ENCODE measurements at regions not wholly inside any gene's neighbourhood (a gene's known extent, or its start where the extent isn't known, plus 50 kb on each side); places are given as distances from the start of the nearest gene placed in this dataset.

DNA sequence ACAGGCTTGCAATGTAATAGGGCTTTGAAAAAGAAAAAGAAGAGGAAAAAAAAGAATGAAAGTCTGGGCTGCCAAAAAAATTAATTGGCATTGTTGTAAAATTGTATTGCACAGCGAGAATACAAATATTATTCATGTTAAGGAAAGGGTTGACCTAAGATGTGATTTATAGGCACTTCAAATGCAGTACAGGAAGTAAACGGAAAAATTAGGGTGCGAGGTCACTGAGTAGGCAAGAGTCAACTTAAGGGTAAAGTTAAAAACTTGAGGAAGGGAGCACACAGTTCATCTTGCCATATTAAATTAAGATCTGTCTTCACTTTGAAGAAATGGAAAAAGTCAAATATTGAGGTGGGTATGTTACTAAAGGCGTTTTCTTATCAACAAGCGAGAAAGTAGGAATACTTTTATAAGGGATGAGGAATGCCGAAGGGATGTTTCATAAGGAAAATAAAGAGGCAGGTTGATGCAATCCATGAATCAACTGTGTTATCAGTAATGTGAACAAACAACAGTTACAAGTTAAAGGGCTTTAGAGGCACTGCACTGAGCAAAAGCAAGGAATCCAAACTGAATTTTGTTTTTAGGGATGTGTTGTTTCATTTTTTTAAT lies 123.0 kb downstream of the WT1 start (continued):
- TF ChIP-seq, protein P1, sequence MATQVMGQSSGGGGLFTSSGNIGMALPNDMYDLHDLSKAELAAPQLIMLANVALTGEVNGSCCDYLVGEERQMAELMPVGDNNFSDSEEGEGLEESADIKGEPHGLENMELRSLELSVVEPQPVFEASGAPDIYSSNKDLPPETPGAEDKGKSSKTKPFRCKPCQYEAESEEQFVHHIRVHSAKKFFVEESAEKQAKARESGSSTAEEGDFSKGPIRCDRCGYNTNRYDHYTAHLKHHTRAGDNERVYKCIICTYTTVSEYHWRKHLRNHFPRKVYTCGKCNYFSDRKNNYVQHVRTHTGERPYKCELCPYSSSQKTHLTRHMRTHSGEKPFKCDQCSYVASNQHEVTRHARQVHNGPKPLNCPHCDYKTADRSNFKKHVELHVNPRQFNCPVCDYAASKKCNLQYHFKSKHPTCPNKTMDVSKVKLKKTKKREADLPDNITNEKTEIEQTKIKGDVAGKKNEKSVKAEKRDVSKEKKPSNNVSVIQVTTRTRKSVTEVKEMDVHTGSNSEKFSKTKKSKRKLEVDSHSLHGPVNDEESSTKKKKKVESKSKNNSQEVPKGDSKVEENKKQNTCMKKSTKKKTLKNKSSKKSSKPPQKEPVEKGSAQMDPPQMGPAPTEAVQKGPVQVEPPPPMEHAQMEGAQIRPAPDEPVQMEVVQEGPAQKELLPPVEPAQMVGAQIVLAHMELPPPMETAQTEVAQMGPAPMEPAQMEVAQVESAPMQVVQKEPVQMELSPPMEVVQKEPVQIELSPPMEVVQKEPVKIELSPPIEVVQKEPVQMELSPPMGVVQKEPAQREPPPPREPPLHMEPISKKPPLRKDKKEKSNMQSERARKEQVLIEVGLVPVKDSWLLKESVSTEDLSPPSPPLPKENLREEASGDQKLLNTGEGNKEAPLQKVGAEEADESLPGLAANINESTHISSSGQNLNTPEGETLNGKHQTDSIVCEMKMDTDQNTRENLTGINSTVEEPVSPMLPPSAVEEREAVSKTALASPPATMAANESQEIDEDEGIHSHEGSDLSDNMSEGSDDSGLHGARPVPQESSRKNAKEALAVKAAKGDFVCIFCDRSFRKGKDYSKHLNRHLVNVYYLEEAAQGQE (IDR thresholded peaks at IDR 0.05; ENCODE audit: unreplicated experiment), result no peak
- TF ChIP-seq POLR2AphosphoS5 (IDR thresholded peaks at IDR 0.05; ENCODE audit: low read depth) (no peak), ZNF114 (CRISPR knock-in tag; IDR thresholded peaks at IDR 0.05) (no peak), JUNB (IDR thresholded peaks at IDR 0.05; ENCODE audit: unreplicated experiment) (no peak), NANOG (IDR thresholded peaks at IDR 0.05; ENCODE audit: borderline replicate concordance) (no peak), ZNF331 (CRISPR knock-in tag; IDR thresholded peaks at IDR 0.05; ENCODE audit: low read depth) (no peak), CREB1 (CRISPR knock-in tag; IDR thresholded peaks at IDR 0.05; ENCODE audit: low read depth) (no peak)

DNA sequence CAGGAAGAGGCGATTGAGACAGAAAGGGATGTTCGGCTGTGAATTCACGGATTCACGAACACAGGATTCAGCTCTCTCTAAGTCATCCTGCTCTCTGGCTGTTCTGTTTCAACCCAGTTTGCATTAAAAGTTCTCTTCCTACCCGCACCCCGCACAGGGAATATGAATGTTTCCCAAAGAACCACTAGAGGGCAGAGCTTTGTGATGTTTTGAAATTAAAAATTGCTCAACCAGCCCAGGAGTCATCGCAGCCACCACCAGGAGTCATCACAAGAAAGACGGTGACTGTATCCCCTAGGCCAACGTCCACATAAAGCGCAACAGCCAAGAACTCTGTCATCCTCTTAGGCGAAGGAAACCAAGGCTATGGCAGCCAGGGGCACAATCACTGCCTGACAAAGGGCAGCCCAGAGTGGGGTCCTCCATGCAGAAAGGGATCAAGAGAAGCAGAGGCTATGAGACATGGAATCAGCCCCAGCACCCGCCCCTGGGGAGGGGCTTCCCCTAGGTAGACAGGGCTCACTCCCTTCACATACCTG lies 122.4 kb downstream of the WT1 start:
- 0 out of 2 replicates have a peak overlapping the region, but pooled peaks have one; percentile 38 for H3K4me2 ChIP-seq
- peaks cover 21% of the 10 kb centered on the region for H3K4me1 Mint-ChIP-seq
- no peaks in the 10 kb centered on the region for H3F3A ChIP-seq (replicated peaks; ENCODE audit: low read depth)
- ATAC-seq (peak; percentile 91), DNase-seq (ENCODE audit: low spot score) (peak; percentile 89)
- no peaks in the 10 kb centered on the region for H3K79me2 ChIP-seq (replicated peaks; ENCODE audit: insufficient read depth)
- TF ChIP-seq, protein P2, sequence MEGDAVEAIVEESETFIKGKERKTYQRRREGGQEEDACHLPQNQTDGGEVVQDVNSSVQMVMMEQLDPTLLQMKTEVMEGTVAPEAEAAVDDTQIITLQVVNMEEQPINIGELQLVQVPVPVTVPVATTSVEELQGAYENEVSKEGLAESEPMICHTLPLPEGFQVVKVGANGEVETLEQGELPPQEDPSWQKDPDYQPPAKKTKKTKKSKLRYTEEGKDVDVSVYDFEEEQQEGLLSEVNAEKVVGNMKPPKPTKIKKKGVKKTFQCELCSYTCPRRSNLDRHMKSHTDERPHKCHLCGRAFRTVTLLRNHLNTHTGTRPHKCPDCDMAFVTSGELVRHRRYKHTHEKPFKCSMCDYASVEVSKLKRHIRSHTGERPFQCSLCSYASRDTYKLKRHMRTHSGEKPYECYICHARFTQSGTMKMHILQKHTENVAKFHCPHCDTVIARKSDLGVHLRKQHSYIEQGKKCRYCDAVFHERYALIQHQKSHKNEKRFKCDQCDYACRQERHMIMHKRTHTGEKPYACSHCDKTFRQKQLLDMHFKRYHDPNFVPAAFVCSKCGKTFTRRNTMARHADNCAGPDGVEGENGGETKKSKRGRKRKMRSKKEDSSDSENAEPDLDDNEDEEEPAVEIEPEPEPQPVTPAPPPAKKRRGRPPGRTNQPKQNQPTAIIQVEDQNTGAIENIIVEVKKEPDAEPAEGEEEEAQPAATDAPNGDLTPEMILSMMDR (conservative IDR thresholded peaks at IDR 0.05; ENCODE audit: low read depth in 2 of 2), result peak; percentile 69 to 78
- TF ChIP-seq, protein P3, sequence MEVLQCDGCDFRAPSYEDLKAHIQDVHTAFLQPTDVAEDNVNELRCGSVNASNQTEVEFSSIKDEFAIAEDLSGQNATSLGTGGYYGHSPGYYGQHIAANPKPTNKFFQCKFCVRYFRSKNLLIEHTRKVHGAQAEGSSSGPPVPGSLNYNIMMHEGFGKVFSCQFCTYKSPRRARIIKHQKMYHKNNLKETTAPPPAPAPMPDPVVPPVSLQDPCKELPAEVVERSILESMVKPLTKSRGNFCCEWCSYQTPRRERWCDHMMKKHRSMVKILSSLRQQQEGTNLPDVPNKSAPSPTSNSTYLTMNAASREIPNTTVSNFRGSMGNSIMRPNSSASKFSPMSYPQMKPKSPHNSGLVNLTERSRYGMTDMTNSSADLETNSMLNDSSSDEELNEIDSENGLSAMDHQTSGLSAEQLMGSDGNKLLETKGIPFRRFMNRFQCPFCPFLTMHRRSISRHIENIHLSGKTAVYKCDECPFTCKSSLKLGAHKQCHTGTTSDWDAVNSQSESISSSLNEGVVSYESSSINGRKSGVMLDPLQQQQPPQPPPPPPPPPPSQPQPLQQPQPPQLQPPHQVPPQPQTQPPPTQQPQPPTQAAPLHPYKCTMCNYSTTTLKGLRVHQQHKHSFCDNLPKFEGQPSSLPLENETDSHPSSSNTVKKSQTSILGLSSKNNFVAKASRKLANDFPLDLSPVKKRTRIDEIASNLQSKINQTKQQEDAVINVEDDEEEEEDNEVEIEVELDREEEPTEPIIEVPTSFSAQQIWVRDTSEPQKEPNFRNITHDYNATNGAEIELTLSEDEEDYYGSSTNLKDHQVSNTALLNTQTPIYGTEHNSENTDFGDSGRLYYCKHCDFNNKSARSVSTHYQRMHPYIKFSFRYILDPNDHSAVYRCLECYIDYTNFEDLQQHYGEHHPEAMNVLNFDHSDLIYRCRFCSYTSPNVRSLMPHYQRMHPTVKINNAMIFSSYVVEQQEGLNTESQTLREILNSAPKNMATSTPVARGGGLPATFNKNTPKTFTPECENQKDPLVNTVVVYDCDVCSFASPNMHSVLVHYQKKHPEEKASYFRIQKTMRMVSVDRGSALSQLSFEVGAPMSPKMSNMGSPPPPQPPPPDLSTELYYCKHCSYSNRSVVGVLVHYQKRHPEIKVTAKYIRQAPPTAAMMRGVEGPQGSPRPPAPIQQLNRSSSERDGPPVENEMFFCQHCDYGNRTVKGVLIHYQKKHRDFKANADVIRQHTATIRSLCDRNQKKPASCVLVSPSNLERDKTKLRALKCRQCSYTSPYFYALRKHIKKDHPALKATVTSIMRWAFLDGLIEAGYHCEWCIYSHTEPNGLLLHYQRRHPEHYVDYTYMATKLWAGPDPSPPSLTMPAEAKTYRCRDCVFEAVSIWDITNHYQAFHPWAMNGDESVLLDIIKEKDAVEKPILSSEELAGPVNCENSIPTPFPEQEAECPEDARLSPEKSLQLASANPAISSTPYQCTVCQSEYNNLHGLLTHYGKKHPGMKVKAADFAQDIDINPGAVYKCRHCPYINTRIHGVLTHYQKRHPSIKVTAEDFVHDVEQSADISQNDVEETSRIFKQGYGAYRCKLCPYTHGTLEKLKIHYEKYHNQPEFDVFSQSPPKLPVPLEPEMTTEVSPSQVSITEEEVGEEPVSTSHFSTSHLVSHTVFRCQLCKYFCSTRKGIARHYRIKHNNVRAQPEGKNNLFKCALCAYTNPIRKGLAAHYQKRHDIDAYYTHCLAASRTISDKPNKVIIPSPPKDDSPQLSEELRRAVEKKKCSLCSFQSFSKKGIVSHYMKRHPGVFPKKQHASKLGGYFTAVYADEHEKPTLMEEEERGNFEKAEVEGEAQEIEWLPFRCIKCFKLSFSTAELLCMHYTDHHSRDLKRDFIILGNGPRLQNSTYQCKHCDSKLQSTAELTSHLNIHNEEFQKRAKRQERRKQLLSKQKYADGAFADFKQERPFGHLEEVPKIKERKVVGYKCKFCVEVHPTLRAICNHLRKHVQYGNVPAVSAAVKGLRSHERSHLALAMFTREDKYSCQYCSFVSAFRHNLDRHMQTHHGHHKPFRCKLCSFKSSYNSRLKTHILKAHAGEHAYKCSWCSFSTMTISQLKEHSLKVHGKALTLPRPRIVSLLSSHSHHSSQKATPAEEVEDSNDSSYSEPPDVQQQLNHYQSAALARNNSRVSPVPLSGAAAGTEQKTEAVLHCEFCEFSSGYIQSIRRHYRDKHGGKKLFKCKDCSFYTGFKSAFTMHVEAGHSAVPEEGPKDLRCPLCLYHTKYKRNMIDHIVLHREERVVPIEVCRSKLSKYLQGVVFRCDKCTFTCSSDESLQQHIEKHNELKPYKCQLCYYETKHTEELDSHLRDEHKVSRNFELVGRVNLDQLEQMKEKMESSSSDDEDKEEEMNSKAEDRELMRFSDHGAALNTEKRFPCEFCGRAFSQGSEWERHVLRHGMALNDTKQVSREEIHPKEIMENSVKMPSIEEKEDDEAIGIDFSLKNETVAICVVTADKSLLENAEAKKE (CRISPR knock-in tag; IDR thresholded peaks at IDR 0.05), result no peak
- H3K36me3 Mint-ChIP-seq (ENCODE audit: low read depth), result no peaks in the 10 kb centered on the region
- no peak overlapping the region; the same call in 2 of the 3 replicates for H3K4me3 Mint-ChIP-seq
- H3K27ac ChIP-seq (ENCODE audit: low read depth), result no peak overlapping the region
- H3K27me3 ChIP-seq (ENCODE audit: insufficient read depth), result no peaks in the 10 kb centered on the region
- peak overlapping the region; percentile 60 for H2AFZ ChIP-seq
- no peaks in the 10 kb centered on the region for H3K9me3 Mint-ChIP-seq
- peaks cover 4% of the 10 kb centered on the region for H3K27me3 Mint-ChIP-seq (ENCODE audit: insufficient read depth, low read depth, poor library complexity)
- H3K27ac Mint-ChIP-seq, result no peak overlapping the region
- H3K9me2 ChIP-seq (ENCODE audit: insufficient read depth), result no peaks in the 10 kb centered on the region
- no peaks in the 10 kb centered on the region for H4K20me1 ChIP-seq (replicated peaks; ENCODE audit: insufficient read depth)
- no peak overlapping the region for H3K4me3 ChIP-seq
- no peaks in the 10 kb centered on the region; the same call in 1 of the 2 replicates for H3K4me1 ChIP-seq (ENCODE audit: insufficient read depth)
- no peaks in the 10 kb centered on the region for H3K36me3 ChIP-seq (ENCODE audit: insufficient read depth)

Measured in GM23338 (cell line).